Glutamatergic neuron (in vitro differentiated cells): ENCODE measurements at regions not wholly inside any gene's neighbourhood (a gene's known extent, or its start where the extent isn't known, plus 50 kb on each side); places are given as distances from the start of the nearest gene placed in this dataset.

Experiments used
- DNase-seq: peaks from one replicate; pipeline ENCODE4 v3.0.0; 2022
- H3K27ac Mint-ChIP-seq: one replicate; pipeline ENCODE4 v1.8.0; 2020; ENCODE audit warnings: mild to moderate bottlenecking, mixed read lengths, inconsistent platforms; ENCODE audit not compliant: unreplicated experiment
- H3K27me3 Mint-ChIP-seq: one replicate; pipeline ENCODE4 v1.8.0; 2020; ENCODE audit warnings: mild to moderate bottlenecking, moderate library complexity, mixed read lengths, inconsistent platforms; ENCODE audit not compliant: unreplicated experiment
- H3K36me3 Mint-ChIP-seq: one replicate; pipeline ENCODE4 v1.8.0; 2020; ENCODE audit warnings: mild to moderate bottlenecking, mixed read lengths, inconsistent platforms; ENCODE audit not compliant: unreplicated experiment
- H3K4me1 Mint-ChIP-seq: one replicate; pipeline ENCODE4 v1.8.0; 2020; ENCODE audit warnings: mild to moderate bottlenecking, low read depth, mixed read lengths, inconsistent platforms; ENCODE audit not compliant: unreplicated experiment
- H3K4me3 Mint-ChIP-seq: one replicate; pipeline ENCODE4 v1.8.0; 2020; ENCODE audit warnings: mild to moderate bottlenecking, mixed read lengths, inconsistent platforms; ENCODE audit not compliant: unreplicated experiment
- H3K9me3 Mint-ChIP-seq: one replicate; pipeline ENCODE4 v1.8.0; 2020; ENCODE audit warnings: mild to moderate bottlenecking, moderate library complexity, mixed read lengths, inconsistent platforms; ENCODE audit not compliant: unreplicated experiment
- CTCF ChIP-seq: fragments of 200-600 bp; sonication (generic); IDR thresholded peaks from one replicate; pipeline ENCODE4 v1.5.0; 2021; ENCODE audit not compliant: partially characterized antibody, unreplicated experiment

GRCh38 chr13:73935991-73936390, 198.2 kb downstream of the KLF12 start:
- peaks cover 4% of the 10 kb centered on the region for H3K9me3 Mint-ChIP-seq
- no peaks in the 10 kb centered on the region for H3K27me3 Mint-ChIP-seq
- H3K4me1 Mint-ChIP-seq = peaks cover 29% of the 10 kb centered on the region
- DNase-seq = no peak
- H3K4me3 Mint-ChIP-seq = no peak overlapping the region
- no peak overlapping the region for H3K27ac Mint-ChIP-seq
- no peak for TF ChIP-seq CTCF
- H3K36me3 Mint-ChIP-seq = peaks cover 5% of the 10 kb centered on the region

GRCh38 chr13:73934771-73935170, 199.4 kb downstream of the KLF12 start:
- no peak for TF ChIP-seq CTCF
- Mint-ChIP-seq H3K36me3 (peaks cover 6% of the 10 kb centered on the region), H3K9me3 (peaks cover 4% of the 10 kb centered on the region), H3K27me3 (no peaks in the 10 kb centered on the region), H3K27ac (no peak overlapping the region), H3K4me1 (peaks cover 22% of the 10 kb centered on the region), H3K4me3 (no peak overlapping the region)
- no peak for DNase-seq

- no peak for TF ChIP-seq CTCF
- H3K4me1 Mint-ChIP-seq = peaks cover 22% of the 10 kb centered on the region
- no peak overlapping the region for H3K4me3 Mint-ChIP-seq
- H3K27ac Mint-ChIP-seq = no peak overlapping the region
- no peak for DNase-seq
- peaks cover 9% of the 10 kb centered on the region for H3K36me3 Mint-ChIP-seq
- no peaks in the 10 kb centered on the region for H3K27me3 Mint-ChIP-seq
- H3K9me3 Mint-ChIP-seq = peaks cover 4% of the 10 kb centered on the region
These were observed 200.0 kb downstream of the KLF12 start for GRCh38 chr13:73934215-73934641.

GRCh38 chr13:73933795-73934194, 200.4 kb downstream of the KLF12 start:
- Mint-ChIP-seq H3K4me3 (no peak overlapping the region), H3K27ac (no peak overlapping the region), H3K4me1 (peaks cover 22% of the 10 kb centered on the region), H3K9me3 (peaks cover 4% of the 10 kb centered on the region), H3K36me3 (peaks cover 9% of the 10 kb centered on the region), H3K27me3 (no peaks in the 10 kb centered on the region)
- TF ChIP-seq CTCF = no peak
- no peak for DNase-seq

GRCh38 chr13:73932091-73932490, 202.1 kb downstream of the KLF12 start:
- Mint-ChIP-seq H3K4me3 (no peak overlapping the region), H3K27ac (no peak overlapping the region), H3K36me3 (peaks cover 9% of the 10 kb centered on the region), H3K4me1 (peaks cover 13% of the 10 kb centered on the region), H3K27me3 (no peaks in the 10 kb centered on the region), H3K9me3 (peaks cover 4% of the 10 kb centered on the region)
- no peak for DNase-seq
- TF ChIP-seq CTCF = no peak
